ENCODE measurements at regions not wholly inside any gene's neighbourhood (a gene's known extent, or its start where the extent isn't known, plus 50 kb on each side); places are given as distances from the start of the nearest gene placed in this dataset.

- Histone ChIP-seq H3K4me2 (ENCODE audit: insufficient read depth, low read length) (no peak overlapping the region), H2AFZ (ENCODE audit: low read length) (no peak overlapping the region), H4K20me1 (ENCODE audit: insufficient read depth, low read length) (no peaks in the 10 kb centered on the region), H3K27me3 (ENCODE audit: insufficient read depth, low read length) (no peaks in the 10 kb centered on the region), H3K79me2 (ENCODE audit: insufficient read depth, low read length) (no peaks in the 10 kb centered on the region), H3K4me3 (ENCODE audit: insufficient read depth, low read length) (no peak overlapping the region), H3K27ac (ENCODE audit: low read depth, low read length) (no peak overlapping the region), H3K4me1 (ENCODE audit: insufficient read depth, low read length) (no peaks in the 10 kb centered on the region), H3K9me3 (ENCODE audit: low read depth, low read length) (no peaks in the 10 kb centered on the region), H3K36me3 (ENCODE audit: insufficient read depth, low read length) (no peaks in the 10 kb centered on the region)
- TF ChIP-seq CTCF (IDR thresholded peaks at IDR 0.05; ENCODE audit: extremely low read depth, low read depth, low read length) = no peak
- DNase-seq (ENCODE audit: insufficient read length, low spot score, missing footprints) = no peak
These were observed 1581.3 kb downstream of the EFNB2 start for GRCh38 chr13:104954210-104954609.

- Histone ChIP-seq H3K4me2 (ENCODE audit: insufficient read depth, low read length) (no peak overlapping the region), H3K27me3 (ENCODE audit: insufficient read depth, low read length) (no peaks in the 10 kb centered on the region), H3K79me2 (ENCODE audit: insufficient read depth, low read length) (no peaks in the 10 kb centered on the region), H3K36me3 (ENCODE audit: insufficient read depth, low read length) (no peaks in the 10 kb centered on the region), H4K20me1 (ENCODE audit: insufficient read depth, low read length) (no peaks in the 10 kb centered on the region), H3K4me1 (ENCODE audit: insufficient read depth, low read length) (no peaks in the 10 kb centered on the region), H3K27ac (ENCODE audit: low read depth, low read length) (no peak overlapping the region), H3K9me3 (ENCODE audit: low read depth, low read length) (no peaks in the 10 kb centered on the region), H3K4me3 (ENCODE audit: insufficient read depth, low read length) (no peak overlapping the region), H2AFZ (ENCODE audit: low read length) (no peak overlapping the region)
- no peak for TF ChIP-seq CTCF (IDR thresholded peaks at IDR 0.05; ENCODE audit: extremely low read depth, low read depth, low read length)
- DNase-seq (ENCODE audit: insufficient read length, low spot score, missing footprints) = peak; percentile 15
These were observed 1581.9 kb downstream of the EFNB2 start for GRCh38 chr13:104953588-104953987.

DNA sequence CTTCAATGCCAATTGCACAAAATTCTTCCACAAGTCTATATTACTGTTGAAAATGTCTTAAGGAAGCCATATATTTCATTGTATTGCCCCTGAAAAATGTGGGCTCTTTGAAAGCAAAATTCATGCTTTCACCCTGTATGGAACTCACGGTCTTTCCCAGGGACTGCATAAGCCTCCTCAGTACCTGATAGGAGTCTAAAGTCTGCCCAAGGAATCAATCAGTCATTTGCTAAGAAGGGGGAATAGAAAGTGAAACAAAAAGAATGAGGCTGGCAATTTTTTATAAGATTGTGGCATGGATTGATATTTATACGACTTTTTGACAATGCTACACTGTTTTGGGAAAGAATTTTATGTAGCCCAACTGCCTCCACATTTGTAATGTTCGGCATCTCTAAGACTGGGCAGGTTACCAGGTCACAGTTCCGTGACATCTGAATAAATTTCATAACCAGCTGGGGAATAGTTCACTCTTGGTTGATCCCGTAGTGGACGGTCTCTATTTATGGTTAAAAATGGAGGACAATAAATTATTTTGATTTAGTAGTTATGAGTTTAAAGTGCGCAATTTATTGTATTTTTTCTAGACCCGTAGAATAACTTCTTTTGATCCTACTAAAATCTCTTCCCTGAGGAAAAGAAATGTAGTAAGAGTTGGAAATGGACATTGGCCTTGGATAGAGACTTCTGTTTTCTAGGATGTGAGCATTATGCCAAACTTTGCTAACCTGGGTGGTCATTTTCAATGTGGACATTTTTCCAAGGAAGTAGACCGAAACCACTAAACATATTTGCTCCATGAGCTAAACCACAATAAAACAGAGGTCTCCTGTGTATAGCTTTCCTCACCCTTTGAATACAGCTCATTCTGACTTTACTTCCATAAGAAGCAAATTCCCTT lies 1585.4 kb downstream of the EFNB2 start:
- Histone ChIP-seq H3K27ac (ENCODE audit: low read depth, low read length) (no peak overlapping the region), H3K4me3 (ENCODE audit: insufficient read depth, low read length) (peak overlapping the region; percentile 38), H3K27me3 (ENCODE audit: insufficient read depth, low read length) (no peaks in the 10 kb centered on the region), H3K9me3 (ENCODE audit: low read depth, low read length) (no peaks in the 10 kb centered on the region), H2AFZ (ENCODE audit: low read length) (peak overlapping the region; percentile 32), H3K79me2 (ENCODE audit: insufficient read depth, low read length) (no peaks in the 10 kb centered on the region), H3K4me2 (ENCODE audit: insufficient read depth, low read length) (peak overlapping the region; percentile 20), H3K4me1 (ENCODE audit: insufficient read depth, low read length) (no peaks in the 10 kb centered on the region), H4K20me1 (ENCODE audit: insufficient read depth, low read length) (no peaks in the 10 kb centered on the region), H3K36me3 (ENCODE audit: insufficient read depth, low read length) (no peaks in the 10 kb centered on the region)
- no peak for TF ChIP-seq CTCF (IDR thresholded peaks at IDR 0.05; ENCODE audit: extremely low read depth, low read depth, low read length)
- no peak for DNase-seq (ENCODE audit: insufficient read length, low spot score, missing footprints)

GRCh38 chr13:104944176-104944575 lies 1591.3 kb downstream of the EFNB2 start:
- Histone ChIP-seq H3K79me2 (ENCODE audit: insufficient read depth, low read length) (no peaks in the 10 kb centered on the region), H3K4me1 (ENCODE audit: insufficient read depth, low read length) (no peaks in the 10 kb centered on the region), H3K9me3 (ENCODE audit: low read depth, low read length) (no peaks in the 10 kb centered on the region), H3K36me3 (ENCODE audit: insufficient read depth, low read length) (no peaks in the 10 kb centered on the region), H3K27ac (ENCODE audit: low read depth, low read length) (no peak overlapping the region), H4K20me1 (ENCODE audit: insufficient read depth, low read length) (no peaks in the 10 kb centered on the region), H3K4me2 (ENCODE audit: insufficient read depth, low read length) (no peak overlapping the region), H3K27me3 (ENCODE audit: insufficient read depth, low read length) (no peaks in the 10 kb centered on the region), H3K4me3 (ENCODE audit: insufficient read depth, low read length) (no peak overlapping the region), H2AFZ (ENCODE audit: low read length) (no peak overlapping the region)
- no peak for TF ChIP-seq CTCF (IDR thresholded peaks at IDR 0.05; ENCODE audit: extremely low read depth, low read depth, low read length)
- no peak for DNase-seq (ENCODE audit: insufficient read length, low spot score, missing footprints)

Measured in osteoblast (primary cell).